ENCODE measurements at regions not wholly inside any gene's neighbourhood (a gene's known extent, or its start where the extent isn't known, plus 50 kb on each side); places are given as distances from the start of the nearest gene placed in this dataset.

GRCh38 chr5:59976342-59976741 lies 82.8 kb upstream of the PDE4D start:
- Histone ChIP-seq H3K27me3 (replicated peaks; ENCODE audit: insufficient read depth, low read depth, low read length, poor library complexity) (peaks cover 19% of the 10 kb centered on the region), H3K4me1 (ENCODE audit: insufficient read depth, low read length, poor library complexity, severe bottlenecking) (no peaks in the 10 kb centered on the region), H3K27ac (ENCODE audit: low read depth, low read length, poor library complexity, severe bottlenecking) (no peak overlapping the region), H3K4me3 (ENCODE audit: low read depth, low read length, poor library complexity, severe bottlenecking) (no peak overlapping the region), H3K9me3 (ENCODE audit: low read depth, low read length, poor library complexity, severe bottlenecking) (no peaks in the 10 kb centered on the region), H3K36me3 (ENCODE audit: insufficient read depth, low read length, poor library complexity, severe bottlenecking) (no peaks in the 10 kb centered on the region)
- intact Hi-C loops (cut with micrococcal nuclease; ENCODE audit: unreplicated experiment): no loop called here
- no peak for TF ChIP-seq EZH2 (IDR thresholded peaks at IDR 0.05; ENCODE audit: borderline replicate concordance, low read depth, low read length, poor library complexity, severe bottlenecking)
- no peak for TF ChIP-seq CTCF (conservative IDR thresholded peaks at IDR 0.05; ENCODE audit: low read depth, low read length)
- ChIA-PET CTCF (no interaction called here), POLR2A (ENCODE audit: low non-redundant PET) (no interaction called here)
- no peak for DNase-seq (ENCODE audit: low spot score)
- no TSS peak for BruUV-seq (replicated peaks)

DNA sequence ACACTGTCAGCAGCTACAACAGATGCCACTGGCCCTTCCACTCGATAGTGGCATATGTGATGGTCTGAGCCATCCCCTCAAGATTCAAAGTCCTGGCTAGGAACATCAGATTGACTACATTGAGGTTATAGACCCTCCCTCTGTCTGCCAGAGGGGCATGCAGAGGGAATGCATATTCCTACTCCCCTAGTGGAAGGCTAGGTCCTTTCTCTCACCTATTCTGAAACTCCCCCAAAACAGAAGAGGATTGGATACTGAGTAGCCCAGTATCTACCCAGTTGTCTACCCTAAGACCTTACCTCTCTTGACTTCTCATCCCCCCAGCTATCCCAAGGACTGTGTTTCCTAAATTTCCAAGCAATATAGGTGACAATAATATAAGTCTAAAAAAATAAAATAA lies 78.5 kb upstream of the PDE4D start:
- no peaks in the 10 kb centered on the region for H3K36me3 ChIP-seq (ENCODE audit: insufficient read depth, low read length, poor library complexity, severe bottlenecking)
- ChIA-PET CTCF (no interaction called here), POLR2A (ENCODE audit: low non-redundant PET) (no interaction called here)
- TF ChIP-seq CTCF (conservative IDR thresholded peaks at IDR 0.05; ENCODE audit: low read depth, low read length): no peak
- no peak for TF ChIP-seq EZH2 (IDR thresholded peaks at IDR 0.05; ENCODE audit: borderline replicate concordance, low read depth, low read length, poor library complexity, severe bottlenecking)
- no TSS peak for BruUV-seq (replicated peaks)
- H3K27ac ChIP-seq (ENCODE audit: low read depth, low read length, poor library complexity, severe bottlenecking): no peak overlapping the region
- intact Hi-C loops (cut with micrococcal nuclease; ENCODE audit: unreplicated experiment): no loop called here
- peaks cover 5% of the 10 kb centered on the region for H3K27me3 ChIP-seq (replicated peaks; ENCODE audit: insufficient read depth, low read depth, low read length, poor library complexity)
- H3K4me1 ChIP-seq (ENCODE audit: insufficient read depth, low read length, poor library complexity, severe bottlenecking): no peaks in the 10 kb centered on the region
- no peak for DNase-seq (ENCODE audit: low spot score)
- H3K9me3 ChIP-seq (ENCODE audit: low read depth, low read length, poor library complexity, severe bottlenecking): no peaks in the 10 kb centered on the region
- no peak overlapping the region for H3K4me3 ChIP-seq (ENCODE audit: low read depth, low read length, poor library complexity, severe bottlenecking)

GRCh38 chr5:59959330-59959729 lies 65.8 kb upstream of the PDE4D start:
- TF ChIP-seq CTCF (conservative IDR thresholded peaks at IDR 0.05; ENCODE audit: low read depth, low read length): no peak
- no peak for TF ChIP-seq EZH2 (IDR thresholded peaks at IDR 0.05; ENCODE audit: borderline replicate concordance, low read depth, low read length, poor library complexity, severe bottlenecking)
- Histone ChIP-seq H3K4me3 (ENCODE audit: low read depth, low read length, poor library complexity, severe bottlenecking) (no peak overlapping the region), H3K27me3 (replicated peaks; ENCODE audit: insufficient read depth, low read depth, low read length, poor library complexity) (peaks cover 45% of the 10 kb centered on the region), H3K36me3 (ENCODE audit: insufficient read depth, low read length, poor library complexity, severe bottlenecking) (no peaks in the 10 kb centered on the region), H3K27ac (ENCODE audit: low read depth, low read length, poor library complexity, severe bottlenecking) (no peak overlapping the region), H3K9me3 (ENCODE audit: low read depth, low read length, poor library complexity, severe bottlenecking) (no peaks in the 10 kb centered on the region), H3K4me1 (ENCODE audit: insufficient read depth, low read length, poor library complexity, severe bottlenecking) (no peaks in the 10 kb centered on the region)
- BruUV-seq (replicated peaks): no TSS peak
- no peak for DNase-seq (ENCODE audit: low spot score)
- intact Hi-C loops (cut with micrococcal nuclease; ENCODE audit: unreplicated experiment): no loop called here
- POLR2A ChIA-PET (ENCODE audit: low non-redundant PET): no interaction called here
- CTCF ChIA-PET: no interaction called here

All from A673 (cell line).